Smooth muscle cell (in vitro differentiated cells): ENCODE measurements at regions not wholly inside any gene's neighbourhood (a gene's known extent, or its start where the extent isn't known, plus 50 kb on each side); places are given as distances from the start of the nearest gene placed in this dataset.

Experiments used
- DNase-seq: peaks from one replicate; lab custom pipeline; 2025; ENCODE audit not compliant: unreplicated experiment; lab: John Stamatoyannopoulos, UW
- H2AFZ ChIP-seq: fragments of 200-600 bp; sonication (generic); 2 replicates; pipeline ENCODE4 v1.6.0; 2016; ENCODE audit warnings: antibody characterized with exemption, low read depth, mild to moderate bottlenecking
- H3F3A ChIP-seq: fragments of 200-600 bp; sonication (generic); 2 replicates; pipeline ENCODE4 v1.6.0; 2017; ENCODE audit warnings: antibody characterized with exemption, low read depth
- H3K27ac ChIP-seq: fragments of 200-600 bp; sonication (generic); 2 replicates; pipeline ENCODE4 v1.5.1; 2016; ENCODE audit warnings: low read depth, mild to moderate bottlenecking
- H3K27me3 ChIP-seq: fragments of 200-600 bp; sonication (generic); 2 replicates; pipeline ENCODE4 v1.6.1; 2016; ENCODE audit warnings: low read depth, mild to moderate bottlenecking
- H3K36me3 ChIP-seq: fragments of 200-600 bp; sonication (generic); 2 replicates; pipeline ENCODE4 v1.5.1; 2016; ENCODE audit warnings: low read depth
- H3K4me1 ChIP-seq: fragments of 200-600 bp; sonication (generic); 2 replicates; pipeline ENCODE4 v1.5.1; 2016; ENCODE audit warnings: low read depth
- H3K4me2 ChIP-seq: fragments of 200-600 bp; sonication (generic); 2 replicates; pipeline ENCODE4 v1.6.0; 2016; ENCODE audit warnings: mild to moderate bottlenecking
- H3K4me3 ChIP-seq: fragments of 200-600 bp; sonication (generic); 2 replicates; pipeline ENCODE4 v1.5.1; 2016; ENCODE audit warnings: mild to moderate bottlenecking
- H3K79me2 ChIP-seq: fragments of 200-600 bp; sonication (generic); 2 replicates; pipeline ENCODE4 v1.6.0; 2016; ENCODE audit warnings: low read depth, mild to moderate bottlenecking
- H3K9ac ChIP-seq: fragments of 200-600 bp; sonication (generic); 2 replicates; pipeline ENCODE4 v1.6.0; 2016; ENCODE audit warnings: low read depth
- H3K9me3 ChIP-seq: fragments of 200-600 bp; sonication (generic); replicated peaks from 2 replicates; pipeline ENCODE4 v1.5.1; 2016; ENCODE audit warnings: low read depth
- H4K20me1 ChIP-seq: fragments of 200-600 bp; sonication (generic); 2 replicates; pipeline ENCODE4 v1.6.0; 2016; ENCODE audit warnings: low read depth
- WGBS: methylation state at CpG from one replicate; pipeline ENCODE4 v1.1.7; 2016; ENCODE audit warnings: low lambda C conversion rate; 5-methylcytosine and 5-hydroxymethylcytosine counted together
- TF ChIP-seq, protein P1 (sequence below): fragments of 200-600 bp; sonication (generic); IDR thresholded peaks from 2 replicates; pipeline ENCODE4 v1.5.1; 2017; ENCODE audit warnings: borderline replicate concordance, mild to moderate bottlenecking, antibody characterized with exemption; ENCODE audit not compliant: insufficient read depth, poor library complexity, severe bottlenecking

DNA sequence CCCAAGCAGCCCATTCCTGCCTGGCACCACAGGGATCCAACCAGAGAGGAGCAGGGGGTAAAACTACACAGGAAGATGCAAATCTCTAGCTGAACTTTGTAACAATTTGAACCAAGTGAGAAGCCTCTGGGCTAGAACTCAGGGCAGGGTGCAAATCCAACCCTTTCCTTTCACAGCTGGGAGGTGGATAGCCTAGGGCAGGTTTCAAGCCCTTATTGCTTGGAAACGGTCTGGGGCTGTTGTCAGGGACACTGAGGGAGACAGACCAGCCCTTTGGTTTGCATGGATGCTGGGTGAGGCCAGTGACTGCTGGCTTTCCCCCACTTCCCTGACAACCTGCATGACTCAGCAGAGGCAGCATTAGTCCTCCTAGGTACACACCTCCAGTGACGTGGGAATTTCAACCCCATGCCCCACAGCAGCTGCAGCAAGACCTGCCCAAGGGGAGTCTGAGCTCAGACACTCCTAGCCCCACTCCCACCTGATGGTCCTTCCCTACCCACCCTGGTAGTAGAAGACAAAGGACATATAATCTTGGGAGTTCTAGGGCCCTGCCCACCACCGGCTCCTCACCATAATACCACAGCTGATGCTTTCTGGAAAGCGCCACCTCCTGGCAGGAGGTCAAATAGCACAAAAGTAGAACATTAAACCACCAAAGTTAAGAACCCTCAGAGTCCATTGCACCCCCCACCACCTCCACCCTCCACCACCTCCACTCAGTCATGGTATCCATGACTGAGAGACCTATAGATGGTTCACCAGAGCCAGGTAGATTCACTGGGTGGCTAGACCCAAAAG, 797.7 kb upstream of the MAN1A1 start:
- H3K4me3 ChIP-seq: no peak overlapping the region
- H3F3A ChIP-seq: no peaks in the 10 kb centered on the region
- no peaks in the 10 kb centered on the region for H3K79me2 ChIP-seq
- H3K4me2 ChIP-seq: no peak overlapping the region
- H3K36me3 ChIP-seq: no peaks in the 10 kb centered on the region
- no peak for DNase-seq
- H2AFZ ChIP-seq: no peak overlapping the region
- TF ChIP-seq, protein P1, sequence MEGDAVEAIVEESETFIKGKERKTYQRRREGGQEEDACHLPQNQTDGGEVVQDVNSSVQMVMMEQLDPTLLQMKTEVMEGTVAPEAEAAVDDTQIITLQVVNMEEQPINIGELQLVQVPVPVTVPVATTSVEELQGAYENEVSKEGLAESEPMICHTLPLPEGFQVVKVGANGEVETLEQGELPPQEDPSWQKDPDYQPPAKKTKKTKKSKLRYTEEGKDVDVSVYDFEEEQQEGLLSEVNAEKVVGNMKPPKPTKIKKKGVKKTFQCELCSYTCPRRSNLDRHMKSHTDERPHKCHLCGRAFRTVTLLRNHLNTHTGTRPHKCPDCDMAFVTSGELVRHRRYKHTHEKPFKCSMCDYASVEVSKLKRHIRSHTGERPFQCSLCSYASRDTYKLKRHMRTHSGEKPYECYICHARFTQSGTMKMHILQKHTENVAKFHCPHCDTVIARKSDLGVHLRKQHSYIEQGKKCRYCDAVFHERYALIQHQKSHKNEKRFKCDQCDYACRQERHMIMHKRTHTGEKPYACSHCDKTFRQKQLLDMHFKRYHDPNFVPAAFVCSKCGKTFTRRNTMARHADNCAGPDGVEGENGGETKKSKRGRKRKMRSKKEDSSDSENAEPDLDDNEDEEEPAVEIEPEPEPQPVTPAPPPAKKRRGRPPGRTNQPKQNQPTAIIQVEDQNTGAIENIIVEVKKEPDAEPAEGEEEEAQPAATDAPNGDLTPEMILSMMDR: peak; percentile 10
- H3K27me3 ChIP-seq: no peaks in the 10 kb centered on the region
- no peaks in the 10 kb centered on the region for H4K20me1 ChIP-seq
- H3K27ac ChIP-seq: no peak overlapping the region
- H3K9ac ChIP-seq: no peak overlapping the region
- 85% methylated on average over 4 of the region's 4 CpGs for WGBS
- no peaks in the 10 kb centered on the region for H3K4me1 ChIP-seq
- peaks cover 3% of the 10 kb centered on the region for H3K9me3 ChIP-seq

DNA sequence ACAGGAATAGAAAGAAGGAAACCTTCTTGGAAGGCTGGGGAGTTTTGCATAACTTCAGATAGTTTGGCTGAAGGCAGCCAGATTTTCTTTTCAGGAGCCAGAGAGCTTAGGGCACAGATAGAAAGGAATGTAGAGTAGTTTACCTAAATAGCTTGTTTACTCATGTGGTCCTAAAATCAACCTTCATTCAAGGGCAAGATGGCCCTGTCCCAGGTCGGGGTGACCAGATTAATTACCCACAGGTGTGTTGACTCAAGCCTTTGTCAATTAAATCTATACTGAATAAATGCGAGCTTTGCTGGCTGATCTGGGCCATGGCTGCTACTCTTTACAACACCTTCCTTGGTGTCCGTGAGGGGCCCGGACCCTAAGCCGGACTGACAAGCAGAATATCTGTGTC, 792.0 kb upstream of the MAN1A1 start:
- Histone ChIP-seq H3K9me3 (no peaks in the 10 kb centered on the region), H4K20me1 (no peaks in the 10 kb centered on the region), H3K9ac (no peak overlapping the region), H3K27ac (no peak overlapping the region), H3K36me3 (no peaks in the 10 kb centered on the region), H2AFZ (no peak overlapping the region), H3F3A (no peaks in the 10 kb centered on the region), H3K4me1 (no peaks in the 10 kb centered on the region), H3K79me2 (no peaks in the 10 kb centered on the region), H3K4me2 (no peak overlapping the region), H3K4me3 (no peak overlapping the region), H3K27me3 (no peaks in the 10 kb centered on the region)
- DNase-seq: no peak
- WGBS: 85% methylated on average over 5 of the region's 5 CpGs
- TF ChIP-seq, protein P1: no peak

DNA sequence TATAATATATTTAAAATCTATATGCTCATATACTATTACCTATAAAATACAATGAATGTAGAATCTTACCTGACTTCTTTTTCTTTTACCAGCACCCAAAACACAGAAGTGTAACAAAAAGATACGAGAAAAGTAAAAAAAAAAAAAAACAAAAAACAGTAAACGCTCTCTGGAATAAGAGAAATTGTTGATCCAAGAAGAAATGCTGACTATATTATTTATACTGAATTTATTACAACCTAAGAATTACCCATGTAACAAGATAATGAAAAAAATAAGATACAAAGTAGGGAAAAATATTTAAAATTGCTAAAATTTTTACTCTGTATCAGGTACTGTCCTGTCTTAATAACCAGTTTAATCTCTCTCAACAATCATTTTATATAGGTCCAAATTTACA, 787.9 kb upstream of the MAN1A1 start:
- H3K4me2 ChIP-seq: no peak overlapping the region
- TF ChIP-seq, protein P1: no peak
- 89% methylated on average over 2 of the region's 2 CpGs for WGBS

DNA sequence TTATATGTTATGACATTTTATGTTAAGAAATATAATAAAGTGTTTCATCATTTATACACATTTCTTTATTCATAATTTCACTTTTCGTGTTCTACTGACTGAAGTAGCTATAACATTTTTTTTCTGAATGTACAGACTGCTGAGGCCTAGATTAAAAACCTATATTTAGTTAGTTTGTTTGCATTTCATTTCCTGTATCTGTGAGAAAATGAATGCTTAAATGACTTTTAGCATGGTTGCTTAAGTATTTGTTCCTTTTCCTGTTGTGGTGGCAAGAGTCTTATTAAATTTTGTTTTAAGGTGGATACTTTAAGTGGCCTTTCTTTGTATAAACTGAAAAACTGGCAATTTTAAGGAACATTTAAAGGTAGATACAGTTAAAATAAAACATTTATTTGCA, 779.7 kb upstream of the MAN1A1 start:
- Histone ChIP-seq H3K4me1 (no peaks in the 10 kb centered on the region), H4K20me1 (no peaks in the 10 kb centered on the region), H2AFZ (no peak overlapping the region), H3F3A (no peaks in the 10 kb centered on the region), H3K9ac (no peak overlapping the region), H3K79me2 (no peaks in the 10 kb centered on the region), H3K9me3 (no peaks in the 10 kb centered on the region), H3K27me3 (no peaks in the 10 kb centered on the region), H3K36me3 (peaks cover 4% of the 10 kb centered on the region), H3K4me3 (no peak overlapping the region), H3K27ac (no peak overlapping the region), H3K4me2 (no peak overlapping the region)
- TF ChIP-seq, protein P1: no peak
- no peak for DNase-seq
- 77% methylated on average over 1 of the region's 1 CpG for WGBS

More for the DNA sequence above, 787.9 kb upstream of the MAN1A1 start:
- Histone ChIP-seq H4K20me1 (no peaks in the 10 kb centered on the region), H3K9me3 (no peaks in the 10 kb centered on the region), H3K27ac (no peak overlapping the region), H2AFZ (no peak overlapping the region), H3K9ac (no peak overlapping the region), H3K79me2 (no peaks in the 10 kb centered on the region), H3F3A (no peaks in the 10 kb centered on the region), H3K27me3 (no peaks in the 10 kb centered on the region), H3K4me1 (no peaks in the 10 kb centered on the region), H3K36me3 (no peaks in the 10 kb centered on the region), H3K4me3 (no peak overlapping the region)
- no peak for DNase-seq
